SH-SY5Y (cell line): ENCODE measurements at regions not wholly inside any gene's neighbourhood (a gene's known extent, or its start where the extent isn't known, plus 50 kb on each side); places are given as distances from the start of the nearest gene placed in this dataset.

ENCODE experiments used
- GATA2 ChIP-seq: IDR thresholded peaks from 2 replicates; pipeline ENCODE4 v1.6.1; 2011; ENCODE audit warnings: mild to moderate bottlenecking, low read depth, low read length
- GATA3 ChIP-seq: IDR thresholded peaks from 2 replicates; pipeline ENCODE4 v1.6.1; 2011; ENCODE audit warnings: low read depth, mild to moderate bottlenecking, low read length, moderate library complexity

GRCh38 chr4:135834471-135834870 is 1632.9 kb upstream of the PABPC4L start:
- TF ChIP-seq GATA2 = no peak
- TF ChIP-seq GATA3 = no peak

GRCh38 chr4:135833529-135833928 is 1631.9 kb upstream of the PABPC4L start:
- TF ChIP-seq GATA3 (no peak), GATA2 (no peak)

GRCh38 chr4:135824759-135825296 is 1623.2 kb upstream of the PABPC4L start:
- TF ChIP-seq GATA3 = no peak
- no peak for TF ChIP-seq GATA2

- TF ChIP-seq GATA3 = no peak
- no peak for TF ChIP-seq GATA2
Measured at GRCh38 chr4:135804785-135805184, 1603.2 kb upstream of the PABPC4L start.

GRCh38 chr4:135777361-135777760 is 1575.8 kb upstream of the PABPC4L start:
- no peak for TF ChIP-seq GATA2
- TF ChIP-seq GATA3 = no peak

GRCh38 chr4:135775909-135776308 is 1574.3 kb upstream of the PABPC4L start:
- TF ChIP-seq GATA3 = no peak
- TF ChIP-seq GATA2 = no peak

- TF ChIP-seq GATA2 (no peak), GATA3 (no peak)
Measured at GRCh38 chr4:135770505-135770904, 1568.9 kb upstream of the PABPC4L start.

GRCh38 chr4:135744928-135745327 is 1543.3 kb upstream of the PABPC4L start:
- TF ChIP-seq GATA2 (no peak), GATA3 (no peak)

- TF ChIP-seq GATA2 (no peak), GATA3 (no peak)
Measured at GRCh38 chr4:135741583-135741982, 1540.0 kb upstream of the PABPC4L start.

- TF ChIP-seq GATA2 (no peak), GATA3 (no peak)
Measured at GRCh38 chr4:135739354-135739753, 1537.8 kb upstream of the PABPC4L start.

- TF ChIP-seq GATA2 = no peak
- no peak for TF ChIP-seq GATA3
Measured at GRCh38 chr4:135735512-135735911, 1533.9 kb upstream of the PABPC4L start.

GRCh38 chr4:135732448-135732847 is 1530.9 kb upstream of the PABPC4L start:
- TF ChIP-seq GATA2 (no peak), GATA3 (no peak)

GRCh38 chr4:135731682-135732081 is 1530.1 kb upstream of the PABPC4L start:
- no peak for TF ChIP-seq GATA2
- TF ChIP-seq GATA3 = no peak

- TF ChIP-seq GATA3 (no peak), GATA2 (no peak)
Measured at GRCh38 chr4:135724421-135724820, 1522.8 kb upstream of the PABPC4L start.

- no peak for TF ChIP-seq GATA3
- no peak for TF ChIP-seq GATA2
Measured at GRCh38 chr4:135718019-135718418, 1516.4 kb upstream of the PABPC4L start.

- no peak for TF ChIP-seq GATA2
- TF ChIP-seq GATA3 = no peak
Measured at GRCh38 chr4:135705343-135705742, 1503.8 kb upstream of the PABPC4L start.
